GM18861 (cell line): ENCODE measurements at regions not wholly inside any gene's neighbourhood (a gene's known extent, or its start where the extent isn't known, plus 50 kb on each side); places are given as distances from the start of the nearest gene placed in this dataset.
"Not testable (repeated sequence)": the region's sequence is repeated elsewhere in the genome, so short reads cannot be mapped to it uniquely, and the experiment has no call there.

Experiments used
- ATAC-seq: cut with Tn5 transposase; IDR thresholded peaks from one replicate; pipeline ENCODE4 v1.9.1; 2021; ENCODE audit not compliant: unreplicated experiment

- ATAC-seq, result not testable (repeated sequence)
These were observed 75.9 kb downstream of the NPIPB11 start for GRCh38 chr16:29330623-29331022.

DNA sequence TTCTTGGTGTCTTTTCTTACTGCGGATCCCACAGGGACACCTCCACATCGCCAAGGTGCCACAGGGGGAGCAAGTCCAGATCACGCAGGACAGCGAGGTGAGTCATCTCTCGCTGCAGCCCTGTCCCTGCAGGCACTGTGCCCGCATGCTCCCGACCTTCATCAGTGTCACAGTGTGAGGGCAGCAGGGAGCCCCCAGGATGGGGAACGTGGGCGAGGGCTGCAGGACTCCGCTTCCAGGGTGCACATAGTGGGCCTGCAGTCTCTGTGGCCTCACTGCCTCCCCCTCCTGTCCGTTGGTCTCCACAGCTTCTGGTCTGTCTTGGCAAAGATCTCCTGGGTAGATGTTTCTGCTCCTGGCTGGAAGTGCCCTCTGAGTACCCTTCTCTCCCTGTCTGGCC is 78.0 kb downstream of the NPIPB11 start:
- not testable (repeated sequence) for ATAC-seq

- not testable (repeated sequence) for ATAC-seq
These were observed 78.7 kb downstream of the NPIPB11 start for GRCh38 chr16:29327631-29328408.

DNA sequence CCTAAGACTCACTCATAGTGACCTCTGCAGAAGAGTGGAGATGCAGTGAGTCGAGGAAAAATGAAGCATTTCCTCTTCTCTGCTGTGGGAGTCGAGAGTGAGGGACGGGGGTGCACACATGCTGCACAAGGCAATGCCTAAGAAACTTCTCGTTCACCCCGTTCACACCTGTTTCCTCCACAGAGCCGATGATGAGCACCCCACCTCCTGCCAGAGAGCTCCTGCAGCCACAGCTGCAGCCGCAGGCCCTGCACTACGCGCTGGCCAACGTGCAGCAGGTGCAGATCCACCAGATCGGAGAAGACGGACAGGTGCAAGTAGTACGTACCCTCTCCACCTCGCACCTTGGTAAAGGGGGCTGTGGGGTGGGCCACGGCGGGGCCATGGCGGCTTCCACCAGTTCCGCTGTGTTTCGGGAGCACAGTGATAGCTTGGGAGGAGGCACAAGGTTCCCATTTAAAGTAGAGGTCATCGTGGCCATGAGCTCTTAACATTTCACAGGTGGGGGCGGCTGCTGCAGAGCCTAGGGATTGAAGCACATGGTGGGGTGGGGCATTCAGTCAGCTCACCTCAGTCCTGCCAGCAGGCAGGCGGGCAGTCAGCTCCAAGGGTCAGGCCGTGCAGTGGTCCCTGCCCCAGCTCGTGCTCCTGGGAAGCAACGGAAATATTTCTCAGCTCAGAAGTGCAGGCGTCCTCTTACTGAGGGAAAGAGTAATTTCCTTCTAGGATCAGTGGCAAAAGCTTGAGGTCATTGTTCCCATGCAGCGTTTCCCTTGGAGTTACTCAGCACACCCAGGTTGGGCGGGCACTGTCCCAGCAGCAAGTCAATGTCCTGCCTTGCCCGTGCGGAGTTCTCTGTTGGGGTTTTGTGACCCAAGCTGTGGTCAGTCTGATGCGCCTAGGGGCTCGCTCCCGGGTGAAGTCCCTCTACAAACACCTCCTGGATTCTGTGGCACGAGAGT is 80.1 kb downstream of the NPIPB11 start:
- not testable (repeated sequence) for ATAC-seq

GRCh38 chr16:29323725-29324124 is 82.8 kb downstream of the NPIPB11 start:
- not testable (repeated sequence) for ATAC-seq

DNA sequence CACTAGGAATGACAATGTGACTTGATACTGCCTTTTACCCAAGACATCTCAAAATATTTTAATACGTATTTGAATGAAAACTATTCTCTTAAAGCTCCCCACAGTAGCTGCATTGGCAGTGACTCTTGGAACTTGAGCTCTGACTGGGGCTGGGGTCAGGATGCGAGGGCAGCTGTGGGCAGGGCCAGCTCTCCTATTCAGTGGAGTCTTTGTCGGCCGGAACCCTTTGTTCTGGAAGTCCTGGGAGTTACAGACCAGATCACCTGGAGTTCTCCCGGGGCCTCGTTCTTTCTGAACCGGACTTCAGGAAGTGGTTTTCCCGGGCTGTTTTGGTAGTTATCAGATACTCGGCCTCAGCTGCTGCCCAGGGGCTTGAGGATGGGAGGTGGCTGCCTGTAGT is 84.9 kb downstream of the NPIPB11 start:
- ATAC-seq, result no peak

DNA sequence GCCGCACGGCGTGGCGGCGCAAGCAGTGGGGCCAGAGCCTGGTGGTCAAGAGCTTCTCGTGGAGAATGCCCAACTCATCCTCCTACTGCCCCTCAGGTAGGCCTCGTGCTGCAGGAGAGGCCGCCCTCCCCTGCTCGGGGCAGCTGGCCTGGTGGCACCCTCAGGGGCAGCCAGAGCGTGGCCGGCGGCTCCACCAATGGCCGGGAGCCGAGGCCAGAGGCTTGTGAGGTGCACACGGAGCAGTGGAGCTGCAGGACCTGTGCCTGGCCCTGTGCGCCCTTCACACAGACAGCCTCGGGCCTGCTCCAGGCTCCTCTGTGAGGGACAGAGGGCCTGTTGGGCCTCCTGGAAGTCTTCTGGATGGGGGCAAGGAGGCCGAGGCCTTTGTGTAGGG is 85.5 kb downstream of the NPIPB11 start:
- no peak for ATAC-seq

DNA sequence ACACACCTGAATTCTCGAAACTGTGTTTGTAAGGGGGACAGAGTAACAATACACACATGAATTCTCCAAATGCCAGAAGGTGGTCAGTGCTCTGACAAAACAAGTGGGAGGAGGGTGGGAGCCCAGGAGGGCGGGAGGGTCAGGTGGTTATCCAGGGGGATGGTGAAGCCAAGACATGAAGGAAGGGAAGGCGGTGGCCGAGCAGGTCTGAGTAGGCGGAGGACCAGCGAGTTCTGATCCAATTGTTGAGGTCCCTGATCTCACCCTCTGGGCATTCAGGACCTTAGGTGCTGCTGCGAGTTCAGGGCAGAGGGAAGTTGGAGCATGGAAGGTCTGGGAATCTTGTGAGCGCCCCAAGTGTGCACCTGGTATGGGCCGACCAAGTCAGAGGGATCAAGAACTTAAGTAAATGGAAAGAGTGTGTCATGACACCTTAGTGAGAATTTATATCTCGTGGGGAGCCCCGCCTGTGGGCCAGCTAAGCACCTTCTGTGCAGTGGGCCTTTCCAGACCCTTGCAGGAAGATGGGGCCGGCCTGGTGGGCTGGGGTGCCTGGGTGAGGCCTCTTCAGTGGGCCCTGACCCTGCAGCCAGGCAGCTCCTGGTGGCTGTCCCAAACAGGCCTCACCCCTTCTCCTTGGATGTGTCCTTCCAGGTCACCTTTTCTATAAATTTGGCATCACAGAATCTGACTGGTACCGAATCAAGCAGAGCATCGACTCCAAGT is 86.1 kb downstream of the NPIPB11 start:
- ATAC-seq, result no peak

DNA sequence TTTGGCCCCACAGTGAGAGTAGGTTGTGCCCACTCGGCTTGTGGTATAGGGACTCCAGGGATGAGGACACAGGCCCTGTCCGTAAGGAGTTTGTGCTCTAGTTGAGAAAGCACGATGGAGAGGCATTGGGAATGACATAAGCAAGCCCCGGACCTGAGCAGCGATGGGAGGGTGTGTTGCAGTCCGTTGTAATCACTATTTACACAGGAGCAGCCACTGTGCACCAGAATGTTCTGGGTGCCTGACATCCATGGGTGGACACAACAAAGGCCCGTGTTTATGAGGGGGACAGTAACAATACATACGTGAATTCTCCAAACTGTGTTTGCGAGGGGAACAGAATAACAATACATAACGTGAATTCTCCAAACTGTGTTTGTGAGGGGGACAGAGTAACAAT is 86.8 kb downstream of the NPIPB11 start:
- no peak for ATAC-seq

DNA sequence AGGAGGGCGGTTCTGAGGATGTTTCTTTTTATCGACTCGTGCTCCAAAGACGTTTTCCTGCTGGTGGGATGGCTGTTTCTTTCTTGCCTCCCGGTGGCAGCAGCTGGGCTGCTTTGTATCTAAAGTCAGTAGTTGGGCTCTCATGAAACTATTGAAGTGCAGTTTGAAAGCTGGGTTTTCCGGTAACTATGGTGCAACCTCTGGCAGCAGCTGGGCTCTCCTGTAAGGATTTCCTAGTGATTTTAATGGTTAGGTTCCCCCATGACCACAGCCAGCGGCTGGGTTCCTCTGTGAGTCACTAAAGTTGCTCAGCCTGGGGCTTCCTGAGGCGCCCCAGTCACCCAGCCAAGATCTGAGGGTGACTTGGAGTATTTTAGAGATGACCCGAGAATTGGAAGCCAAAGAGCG is 87.9 kb downstream of the NPIPB11 start:
- ATAC-seq, result not testable (repeated sequence)

GRCh38 chr16:29318037-29318436 is 88.5 kb downstream of the NPIPB11 start:
- ATAC-seq, result no peak

GRCh38 chr16:29317269-29317668 is 89.2 kb downstream of the NPIPB11 start:
- ATAC-seq, result no peak

- no peak for ATAC-seq
These were observed 89.7 kb downstream of the NPIPB11 start for GRCh38 chr16:29316761-29317183.

GRCh38 chr16:29315916-29316517 is 90.5 kb downstream of the NPIPB11 start:
- ATAC-seq, result no peak

- ATAC-seq, result no peak
These were observed 91.5 kb downstream of the NPIPB11 start for GRCh38 chr16:29315046-29315445.

DNA sequence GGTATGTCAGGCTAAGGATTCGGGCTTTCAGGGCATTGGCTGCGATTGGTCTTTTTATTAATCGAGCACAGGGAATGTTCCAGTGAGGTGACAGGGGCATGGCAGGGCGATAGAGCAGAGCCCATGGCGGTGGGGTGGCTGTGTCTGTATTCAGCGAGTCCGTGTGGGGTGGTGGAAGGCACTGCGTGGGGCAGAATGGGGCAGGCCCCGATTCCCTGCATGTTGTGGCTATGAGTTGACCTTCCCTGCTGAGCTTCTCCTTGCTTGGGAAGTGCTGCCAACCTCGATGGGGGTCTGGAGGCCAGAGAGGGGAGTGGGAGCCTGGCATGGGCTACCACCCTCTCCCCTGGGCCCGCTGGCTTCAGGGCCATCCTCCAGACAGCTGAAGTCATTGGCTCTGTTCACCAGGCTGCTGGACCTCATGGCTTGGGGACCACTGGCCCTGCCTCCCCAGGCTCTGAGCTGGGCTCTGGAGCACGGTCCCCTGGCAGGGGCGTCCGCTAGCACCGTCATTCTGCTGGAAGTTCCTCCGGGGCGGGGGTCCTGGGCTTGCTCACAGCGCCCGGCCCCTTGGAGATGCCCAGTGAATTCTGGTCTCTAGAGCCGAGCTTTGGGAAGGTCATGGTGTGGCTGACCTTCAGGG is 92.1 kb downstream of the NPIPB11 start:
- no peak for ATAC-seq

DNA sequence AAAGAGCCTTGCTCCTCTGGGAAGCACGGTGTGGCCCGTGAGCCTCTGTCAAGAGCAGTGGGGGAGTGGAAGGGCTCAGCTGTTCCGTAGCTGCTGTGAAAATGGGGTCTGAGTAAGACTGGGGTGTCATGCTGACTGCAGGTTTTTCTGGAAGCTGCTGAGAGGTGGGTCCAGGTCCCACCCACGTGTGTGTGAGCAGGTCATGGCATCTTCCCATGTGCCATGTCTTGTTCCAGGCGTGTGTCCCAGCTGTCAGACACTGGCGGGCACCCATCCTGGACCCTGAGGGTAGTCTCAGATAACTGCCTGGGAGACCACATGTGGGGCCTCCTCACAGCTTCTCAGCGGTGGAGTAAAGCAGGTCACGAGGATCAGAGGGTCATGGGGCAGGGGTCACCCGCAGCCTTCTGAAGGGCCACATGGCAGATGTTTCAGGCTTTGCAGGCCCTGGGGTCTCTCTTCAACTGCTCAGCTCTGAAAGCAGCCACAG is 92.9 kb downstream of the NPIPB11 start:
- no peak for ATAC-seq

DNA sequence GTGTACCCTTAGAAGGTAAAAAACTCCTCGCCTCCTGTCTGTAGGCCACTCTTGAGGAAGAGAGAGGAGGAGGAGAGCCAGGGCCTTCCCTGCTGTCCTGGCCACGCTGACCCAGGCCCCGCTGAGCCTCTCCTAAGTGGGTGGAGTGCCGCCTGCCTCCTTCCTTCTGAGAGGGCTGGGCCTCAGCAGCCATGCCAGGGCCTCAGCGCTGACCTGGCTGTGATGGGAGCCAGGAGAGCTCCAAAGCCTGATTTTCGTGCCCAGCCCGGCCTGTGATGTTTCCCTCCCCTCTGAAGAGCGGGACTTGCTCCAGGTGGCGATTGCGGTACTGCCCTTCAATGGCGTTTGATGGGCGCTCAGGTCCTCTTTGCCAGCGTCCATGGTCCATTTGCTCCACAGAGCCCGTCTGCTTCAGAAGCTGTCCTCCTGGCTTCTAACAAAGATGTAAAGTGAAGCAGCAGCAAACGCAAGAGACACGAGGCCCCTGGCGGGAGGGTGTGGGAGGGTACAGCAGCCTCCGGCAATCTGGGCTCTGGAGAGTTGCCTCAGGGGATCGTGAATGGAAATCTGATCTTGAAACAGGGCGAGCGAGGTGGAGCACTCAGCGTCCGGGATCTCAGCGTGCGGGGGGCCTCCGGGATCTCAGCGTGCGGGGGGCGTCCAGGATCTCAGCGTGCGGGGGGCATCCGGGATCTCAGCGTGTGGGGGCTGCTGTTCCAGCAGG is 93.5 kb downstream of the NPIPB11 start:
- no peak for ATAC-seq

GRCh38 chr16:29312345-29312675 is 94.2 kb downstream of the NPIPB11 start:
- ATAC-seq, result not testable (repeated sequence)
